ENCODE measurements at regions not wholly inside any gene's neighbourhood (a gene's known extent, or its start where the extent isn't known, plus 50 kb on each side); places are given as distances from the start of the nearest gene placed in this dataset.

DNA sequence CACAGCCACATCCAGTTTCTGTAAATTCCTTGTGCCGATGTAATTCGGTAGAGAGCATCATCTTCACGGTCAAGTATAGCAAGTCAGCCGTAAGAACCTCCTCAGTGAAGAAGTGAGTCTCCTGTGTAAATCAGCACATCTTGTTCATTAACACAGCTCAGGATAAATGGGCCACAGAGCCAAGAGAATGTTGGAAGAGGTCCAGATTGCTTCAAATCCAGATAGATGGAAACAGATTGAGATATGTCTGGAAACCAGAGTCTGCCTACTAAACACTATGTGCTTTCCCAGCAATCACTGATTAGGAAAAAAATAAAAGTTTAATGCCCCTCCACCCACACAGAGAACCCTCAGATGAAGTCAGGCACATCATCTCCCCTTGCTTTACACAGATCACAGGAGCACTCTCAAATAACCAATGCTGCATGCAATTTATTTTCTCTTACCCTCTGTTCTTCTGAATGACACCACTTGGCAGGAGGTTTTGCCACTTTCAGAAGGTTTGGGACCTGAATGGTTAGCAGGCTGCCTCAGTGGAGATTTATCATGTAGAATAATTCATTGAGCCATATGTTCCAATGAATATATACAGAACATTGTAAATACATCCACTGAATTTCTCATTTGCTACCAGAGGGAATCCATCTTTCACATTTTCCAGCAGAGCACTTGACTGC, 357.7 kb downstream of the C4orf33 start:
- TF ChIP-seq RARB (CRISPR knock-in tag; IDR thresholded peaks at IDR 0.05) (no peak), CSDC2 (CRISPR knock-in tag; IDR thresholded peaks at IDR 0.05) (no peak), BACH2 (CRISPR knock-in tag; IDR thresholded peaks at IDR 0.05; ENCODE audit: borderline replicate concordance) (no peak), TOX (CRISPR knock-in tag; IDR thresholded peaks at IDR 0.05; ENCODE audit: borderline replicate concordance) (no peak), ZFP30 (CRISPR knock-in tag; IDR thresholded peaks at IDR 0.05) (no peak), TCF4 (CRISPR knock-in tag; IDR thresholded peaks at IDR 0.05; ENCODE audit: borderline replicate concordance) (no peak), ZNF8 (CRISPR knock-in tag; IDR thresholded peaks at IDR 0.05) (no peak)
- TF ChIP-seq, protein P1, sequence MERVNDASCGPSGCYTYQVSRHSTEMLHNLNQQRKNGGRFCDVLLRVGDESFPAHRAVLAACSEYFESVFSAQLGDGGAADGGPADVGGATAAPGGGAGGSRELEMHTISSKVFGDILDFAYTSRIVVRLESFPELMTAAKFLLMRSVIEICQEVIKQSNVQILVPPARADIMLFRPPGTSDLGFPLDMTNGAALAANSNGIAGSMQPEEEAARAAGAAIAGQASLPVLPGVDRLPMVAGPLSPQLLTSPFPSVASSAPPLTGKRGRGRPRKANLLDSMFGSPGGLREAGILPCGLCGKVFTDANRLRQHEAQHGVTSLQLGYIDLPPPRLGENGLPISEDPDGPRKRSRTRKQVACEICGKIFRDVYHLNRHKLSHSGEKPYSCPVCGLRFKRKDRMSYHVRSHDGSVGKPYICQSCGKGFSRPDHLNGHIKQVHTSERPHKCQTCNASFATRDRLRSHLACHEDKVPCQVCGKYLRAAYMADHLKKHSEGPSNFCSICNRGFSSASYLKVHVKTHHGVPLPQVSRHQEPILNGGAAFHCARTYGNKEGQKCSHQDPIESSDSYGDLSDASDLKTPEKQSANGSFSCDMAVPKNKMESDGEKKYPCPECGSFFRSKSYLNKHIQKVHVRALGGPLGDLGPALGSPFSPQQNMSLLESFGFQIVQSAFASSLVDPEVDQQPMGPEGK (CRISPR knock-in tag; IDR thresholded peaks at IDR 0.05; ENCODE audit: borderline replicate concordance) = no peak
- TF ChIP-seq, protein P2, sequence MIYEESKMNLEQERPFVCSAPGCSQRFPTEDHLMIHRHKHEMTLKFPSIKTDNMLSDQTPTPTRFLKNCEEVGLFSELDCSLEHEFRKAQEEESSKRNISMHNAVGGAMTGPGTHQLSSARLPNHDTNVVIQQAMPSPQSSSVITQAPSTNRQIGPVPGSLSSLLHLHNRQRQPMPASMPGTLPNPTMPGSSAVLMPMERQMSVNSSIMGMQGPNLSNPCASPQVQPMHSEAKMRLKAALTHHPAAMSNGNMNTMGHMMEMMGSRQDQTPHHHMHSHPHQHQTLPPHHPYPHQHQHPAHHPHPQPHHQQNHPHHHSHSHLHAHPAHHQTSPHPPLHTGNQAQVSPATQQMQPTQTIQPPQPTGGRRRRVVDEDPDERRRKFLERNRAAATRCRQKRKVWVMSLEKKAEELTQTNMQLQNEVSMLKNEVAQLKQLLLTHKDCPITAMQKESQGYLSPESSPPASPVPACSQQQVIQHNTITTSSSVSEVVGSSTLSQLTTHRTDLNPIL (CRISPR knock-in tag; IDR thresholded peaks at IDR 0.05; ENCODE audit: low read depth) = no peak
